ENCODE measurements at regions not wholly inside any gene's neighbourhood (a gene's known extent, or its start where the extent isn't known, plus 50 kb on each side); places are given as distances from the start of the nearest gene placed in this dataset.

GRCh38 chr22:47569389-47570299 is 807.2 kb downstream of the TBC1D22A start:
- TF ChIP-seq CTCF (IDR thresholded peaks at IDR 0.05; ENCODE audit: low read depth, low read length, missing control alignments) = no peak
- H3K4me3 ChIP-seq (replicated peaks; ENCODE audit: low read depth, low read length) = no peak overlapping the region
- DNase-seq (ENCODE audit: extremely low read depth, low read depth) = no peak

- DNase-seq (ENCODE audit: extremely low read depth, low read depth) = no peak
Observed at GRCh38 chr22:47568700-47569099, 806.2 kb downstream of the TBC1D22A start.

GRCh38 chr22:47567126-47568090 is 805.0 kb downstream of the TBC1D22A start:
- TF ChIP-seq CTCF (IDR thresholded peaks at IDR 0.05; ENCODE audit: low read depth, low read length, missing control alignments) = no peak
- DNase-seq (ENCODE audit: extremely low read depth, low read depth) = no peak
- H3K4me3 ChIP-seq (replicated peaks; ENCODE audit: low read depth, low read length) = no peak overlapping the region

More at GRCh38 chr22:47568700-47569099, 806.2 kb downstream of the TBC1D22A start:
- no peak overlapping the region for H3K4me3 ChIP-seq (replicated peaks; ENCODE audit: low read depth, low read length)
- no peak for TF ChIP-seq CTCF (IDR thresholded peaks at IDR 0.05; ENCODE audit: low read depth, low read length, missing control alignments)

- H3K4me3 ChIP-seq (replicated peaks; ENCODE audit: low read depth, low read length) = no peak overlapping the region
- no peak for TF ChIP-seq CTCF (IDR thresholded peaks at IDR 0.05; ENCODE audit: low read depth, low read length, missing control alignments)
- no peak for DNase-seq (ENCODE audit: extremely low read depth, low read depth)
Observed at GRCh38 chr22:47566491-47566890, 804.0 kb downstream of the TBC1D22A start.

- no peak for DNase-seq (ENCODE audit: extremely low read depth, low read depth)
- no peak overlapping the region for H3K4me3 ChIP-seq (replicated peaks; ENCODE audit: low read depth, low read length)
- no peak for TF ChIP-seq CTCF (IDR thresholded peaks at IDR 0.05; ENCODE audit: low read depth, low read length, missing control alignments)
Observed at GRCh38 chr22:47565607-47566006, 803.2 kb downstream of the TBC1D22A start.

- H3K4me3 ChIP-seq (replicated peaks; ENCODE audit: low read depth, low read length) = no peak overlapping the region
- no peak for DNase-seq (ENCODE audit: extremely low read depth, low read depth)
- TF ChIP-seq CTCF (IDR thresholded peaks at IDR 0.05; ENCODE audit: low read depth, low read length, missing control alignments) = no peak
Observed at GRCh38 chr22:47564651-47565434, 802.4 kb downstream of the TBC1D22A start.
